ENCODE measurements at regions not wholly inside any gene's neighbourhood (a gene's known extent, or its start where the extent isn't known, plus 50 kb on each side); places are given as distances from the start of the nearest gene placed in this dataset.
"Not testable (repeated sequence)": the region's sequence is repeated elsewhere in the genome, so short reads cannot be mapped to it uniquely, and the experiment has no call there.

- TF ChIP-seq CTCF (IDR thresholded peaks at IDR 0.05; ENCODE audit: insufficient read depth, low read depth, low read length); EZH2 (IDR thresholded peaks at IDR 0.05; ENCODE audit: insufficient read depth, low read length): not testable (repeated sequence)
Measured at GRCh38 chr18:40281356-40281755, 1673.7 kb upstream of the PIK3C3 start.
